ENCODE measurements at regions not wholly inside any gene's neighbourhood (a gene's known extent, or its start where the extent isn't known, plus 50 kb on each side); places are given as distances from the start of the nearest gene placed in this dataset.

- no peak for TF ChIP-seq POLR2A (IDR thresholded peaks at IDR 0.05; ENCODE audit: low read depth, low read length)
- TF ChIP-seq, protein P1, sequence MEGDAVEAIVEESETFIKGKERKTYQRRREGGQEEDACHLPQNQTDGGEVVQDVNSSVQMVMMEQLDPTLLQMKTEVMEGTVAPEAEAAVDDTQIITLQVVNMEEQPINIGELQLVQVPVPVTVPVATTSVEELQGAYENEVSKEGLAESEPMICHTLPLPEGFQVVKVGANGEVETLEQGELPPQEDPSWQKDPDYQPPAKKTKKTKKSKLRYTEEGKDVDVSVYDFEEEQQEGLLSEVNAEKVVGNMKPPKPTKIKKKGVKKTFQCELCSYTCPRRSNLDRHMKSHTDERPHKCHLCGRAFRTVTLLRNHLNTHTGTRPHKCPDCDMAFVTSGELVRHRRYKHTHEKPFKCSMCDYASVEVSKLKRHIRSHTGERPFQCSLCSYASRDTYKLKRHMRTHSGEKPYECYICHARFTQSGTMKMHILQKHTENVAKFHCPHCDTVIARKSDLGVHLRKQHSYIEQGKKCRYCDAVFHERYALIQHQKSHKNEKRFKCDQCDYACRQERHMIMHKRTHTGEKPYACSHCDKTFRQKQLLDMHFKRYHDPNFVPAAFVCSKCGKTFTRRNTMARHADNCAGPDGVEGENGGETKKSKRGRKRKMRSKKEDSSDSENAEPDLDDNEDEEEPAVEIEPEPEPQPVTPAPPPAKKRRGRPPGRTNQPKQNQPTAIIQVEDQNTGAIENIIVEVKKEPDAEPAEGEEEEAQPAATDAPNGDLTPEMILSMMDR (conservative IDR thresholded peaks at IDR 0.05; ENCODE audit: low read depth, low read length), result no peak
- TF ChIP-seq MAFK (IDR thresholded peaks at IDR 0.05; ENCODE audit: low read depth, low read length), result no peak
- no peak for TF ChIP-seq MXI1 (IDR thresholded peaks at IDR 0.05; ENCODE audit: borderline replicate concordance, low read depth, low read length)
- no peak for TF ChIP-seq NFE2L2 (IDR thresholded peaks at IDR 0.05; ENCODE audit: low read depth, low read length)
- no peak for TF ChIP-seq BHLHE40 (IDR thresholded peaks at IDR 0.05; ENCODE audit: low read depth, low read length)
- TF ChIP-seq SMC3 (IDR thresholded peaks at IDR 0.05; ENCODE audit: low read depth, low read length), result no peak
- no peak for TF ChIP-seq MAZ (IDR thresholded peaks at IDR 0.05; ENCODE audit: borderline replicate concordance, low read depth, low read length)
- no peak for TF ChIP-seq RAD21 (IDR thresholded peaks at IDR 0.05; ENCODE audit: low read length)
- no peak for TF ChIP-seq RFX5 (IDR thresholded peaks at IDR 0.05; ENCODE audit: low read depth, low read length)
These were observed 152.8 kb upstream of the FIGN start for GRCh38 chr2:163888591-163888990.

Data from IMR-90 (cell line).